ENCODE measurements at regions not wholly inside any gene's neighbourhood (a gene's known extent, or its start where the extent isn't known, plus 50 kb on each side); places are given as distances from the start of the nearest gene placed in this dataset.

GRCh38 chr22:49602481-49602880 is 225.2 kb downstream of the BRD1 start:
- intact Hi-C loops (cut with DNase I): no loop called here

GRCh38 chr22:49601614-49602321 is 225.9 kb downstream of the BRD1 start:
- DNase-seq (ENCODE audit: missing footprints) (no peak), ATAC-seq (no peak)
- intact Hi-C loops (cut with DNase I): no loop called here

More at GRCh38 chr22:49602481-49602880, 225.2 kb downstream of the BRD1 start:
- DNase-seq (ENCODE audit: missing footprints) (no peak), ATAC-seq (no peak)

GRCh38 chr22:49600891-49601431 is 226.7 kb downstream of the BRD1 start:
- DNase-seq (ENCODE audit: missing footprints) (no peak), ATAC-seq (no peak)
- intact Hi-C loops (cut with DNase I): no loop called here

- intact Hi-C loops (cut with DNase I): no loop called here
- DNase-seq (ENCODE audit: missing footprints) (no peak), ATAC-seq (peak; percentile 39)
These were observed 227.2 kb downstream of the BRD1 start for GRCh38 chr22:49600468-49600867.

GRCh38 chr22:49599691-49600455 is 227.8 kb downstream of the BRD1 start:
- DNase-seq (ENCODE audit: missing footprints) (no peak), ATAC-seq (no peak)
- intact Hi-C loops (cut with DNase I): no loop called here

GRCh38 chr22:49599039-49599438 is 228.6 kb downstream of the BRD1 start:
- DNase-seq (ENCODE audit: missing footprints) (no peak), ATAC-seq (no peak)
- intact Hi-C loops (cut with DNase I): no loop called here

- intact Hi-C loops (cut with DNase I): no loop called here
- DNase-seq (ENCODE audit: missing footprints) (no peak), ATAC-seq (no peak)
These were observed 229.3 kb downstream of the BRD1 start for GRCh38 chr22:49598338-49598737.

GRCh38 chr22:49597428-49598039 is 230.1 kb downstream of the BRD1 start:
- ATAC-seq (no peak), DNase-seq (ENCODE audit: missing footprints) (no peak)
- intact Hi-C loops (cut with DNase I): no loop called here

GRCh38 chr22:49595465-49596078 is 232.1 kb downstream of the BRD1 start:
- DNase-seq (ENCODE audit: missing footprints) (no peak), ATAC-seq (no peak)
- intact Hi-C loops (cut with DNase I): no loop called here

GRCh38 chr22:49594078-49594477 is 233.6 kb downstream of the BRD1 start:
- ATAC-seq: no peak
- intact Hi-C loops (cut with DNase I): no loop called here
- DNase-seq (ENCODE audit: missing footprints): no peak

- DNase-seq (ENCODE audit: missing footprints): no peak
- intact Hi-C loops (cut with DNase I): no loop called here
- no peak for ATAC-seq
These were observed 234.2 kb downstream of the BRD1 start for GRCh38 chr22:49593509-49593908.

GRCh38 chr22:49592780-49593501 is 234.7 kb downstream of the BRD1 start:
- DNase-seq (ENCODE audit: missing footprints) (no peak), ATAC-seq (no peak)
- intact Hi-C loops (cut with DNase I): no loop called here

- ATAC-seq: no peak
- DNase-seq (ENCODE audit: missing footprints): no peak
- intact Hi-C loops (cut with DNase I): no loop called here
These were observed 236.7 kb downstream of the BRD1 start for GRCh38 chr22:49590851-49591445.

GRCh38 chr22:49590381-49590780 is 237.3 kb downstream of the BRD1 start:
- ATAC-seq: no peak
- intact Hi-C loops (cut with DNase I): no loop called here
- no peak for DNase-seq (ENCODE audit: missing footprints)

GRCh38 chr22:49589811-49590210 is 237.9 kb downstream of the BRD1 start:
- no peak for DNase-seq (ENCODE audit: missing footprints)
- ATAC-seq: no peak
- intact Hi-C loops (cut with DNase I): no loop called here

- DNase-seq (ENCODE audit: missing footprints) (no peak), ATAC-seq (no peak)
- intact Hi-C loops (cut with DNase I): no loop called here
These were observed 238.4 kb downstream of the BRD1 start for GRCh38 chr22:49589301-49589700.

GRCh38 chr22:49588739-49589138 is 238.9 kb downstream of the BRD1 start:
- intact Hi-C loops (cut with DNase I): no loop called here
- no peak for DNase-seq (ENCODE audit: missing footprints)
- no peak for ATAC-seq

GRCh38 chr22:49587987-49588386 is 239.7 kb downstream of the BRD1 start:
- no peak for DNase-seq (ENCODE audit: missing footprints)
- intact Hi-C loops (cut with DNase I): no loop called here
- ATAC-seq: no peak

All from Right ventricle myocardium inferior (tissue), 1 donor.